GM23248 (cell line): ENCODE measurements at regions not wholly inside any gene's neighbourhood (a gene's known extent, or its start where the extent isn't known, plus 50 kb on each side); places are given as distances from the start of the nearest gene placed in this dataset.

Experiments
- EZH2 ChIP-seq: fragments of 200-600 bp; sonication (generic); IDR thresholded peaks from 2 replicates; pipeline ENCODE4 v1.6.1; 2018; ENCODE audit warnings: antibody characterized with exemption, mild to moderate bottlenecking; ENCODE audit not compliant: insufficient read depth, poor library complexity, severe bottlenecking
- EZH2phosphoT487 ChIP-seq: fragments of 200-600 bp; sonication (generic); IDR thresholded peaks from 2 replicates; pipeline ENCODE4 v1.6.1; 2018; ENCODE audit warnings: antibody characterized with exemption, moderate library complexity, mild to moderate bottlenecking, low read depth; ENCODE audit not compliant: insufficient read depth

- no peak for TF ChIP-seq EZH2
- TF ChIP-seq EZH2phosphoT487, result no peak
Measured at GRCh38 chr13:73136776-73137175, 78.0 kb downstream of the KLF5 start.
